A549 (cell line): ENCODE measurements at regions not wholly inside any gene's neighbourhood (a gene's known extent, or its start where the extent isn't known, plus 50 kb on each side); places are given as distances from the start of the nearest gene placed in this dataset.

Experiments used
- ATAC-seq, 2 experiments: fragments of 200-7000 bp in 1 of 2; fragments of >200 bp in 1 of 2; cut with Nextera tagmentation in 1 of 2; cut with Tn5 transposase in 1 of 2; 3 replicates each; pipeline versions ENCODE4 v1.8.0 to v1.9.1; 2018 to 2020; ENCODE audit warnings: mild to moderate bottlenecking in 1 of 2, moderate library complexity in 1 of 2
- CTCF ChIA-PET: fragments of 300-600 bp; sonication (Branson Sonifier 250); formaldehyde crosslinking; extraction: SDS; loops from one replicate; lab custom pipeline; 2021; ENCODE audit warnings: antibody characterized with exemption, inconsistent platforms; lab: Yijun Ruan, JAX
- POLR2A ChIA-PET: fragments of 350-600 bp; formaldehyde crosslinking; extraction: SDS; loops from one replicate; lab custom pipeline; 2021; ENCODE audit warnings: antibody characterized with exemption, inconsistent platforms; lab: Yijun Ruan, JAX
- DNase-seq, 2 experiments: peaks; one replicate each; pipeline versions ENCODE4 v3.0.0 to v3.0.0-alpha.2; 2011 to 2016; ENCODE audit warnings: low read depth in 1 of 2, low spot score in 1 of 2
- FAIRE-seq: peaks from 2 replicates; lab custom pipeline; 2011; peaks lifted over from hg19 to GRCh38; lab: Jason Lieb, UNC
- H3K27ac ChIP-seq, 2 experiments: fragments of >200 bp; sonication (Bioruptor Twin); formaldehyde crosslinking; 3 replicates each; pipeline ENCODE4 v1.5.1; 2016 to 2017
- H3K4me1 ChIP-seq: fragments of >200 bp; sonication (Bioruptor Twin); formaldehyde crosslinking; 3 replicates; pipeline ENCODE4 v1.6.1; 2016
- H3K4me2 ChIP-seq: fragments of >200 bp; sonication (Bioruptor Twin); formaldehyde crosslinking; 3 replicates; pipeline ENCODE4 v1.6.1; 2016
- H3K4me3 ChIP-seq: fragments of >200 bp; sonication (Bioruptor Twin); formaldehyde crosslinking; 3 replicates; pipeline ENCODE4 v1.5.1; 2016
- H3K9me3 ChIP-seq: fragments of >200 bp; sonication (Bioruptor Twin); formaldehyde crosslinking; 3 replicates; pipeline ENCODE4 v1.6.1; 2016
- BCL3 ChIP-seq: fragments of >200 bp; sonication (Bioruptor Twin); formaldehyde crosslinking; IDR thresholded peaks from 3 replicates; pipeline ENCODE4 v1.6.1; 2016
- CBX2 ChIP-seq: fragments of 200-600 bp; sonication (generic); IDR thresholded peaks from 2 replicates; pipeline ENCODE4 v1.6.1; 2016; ENCODE audit warnings: low read depth, mild to moderate bottlenecking, borderline replicate concordance
- CHD2 ChIP-seq: fragments of 150-350 bp; IDR thresholded peaks from 2 replicates; pipeline ENCODE4 v1.6.1; 2014; ENCODE audit warnings: low read length; ENCODE audit not compliant: partially characterized antibody
- EHF ChIP-seq: fragments of 250-450 bp; sonication (Bioruptor Pico); IDR thresholded peaks from 2 replicates; pipeline ENCODE4 v1.5.0; 2020; ENCODE audit warnings: mild to moderate bottlenecking
- EP300 ChIP-seq, 2 experiments: fragments of >200 bp; sonication (Bioruptor Twin); formaldehyde crosslinking; IDR thresholded peaks; 2 replicates in 1 of 2; 3 replicates in 1 of 2; pipeline ENCODE4 v1.6.1; 2016 to 2017
- ESRRA ChIP-seq: fragments of 150-350 bp; IDR thresholded peaks from 2 replicates; pipeline ENCODE4 v1.6.1; 2014; ENCODE audit warnings: mild to moderate bottlenecking, low read length, borderline replicate concordance
- FOSL2 ChIP-seq, 2 experiments: fragments of 450-650 bp in 1 of 2; fragments of >200 bp in 1 of 2; sonication (Bioruptor Twin) in 1 of 2; formaldehyde crosslinking; IDR thresholded peaks; 2 replicates each; pipeline versions ENCODE4 v1.5.0 to v1.6.1; 2016 to 2020; ENCODE audit warnings: mild to moderate bottlenecking in 1 of 2, moderate library complexity in 1 of 2
- GATA3 ChIP-seq: IDR thresholded peaks from 2 replicates; pipeline ENCODE4 v1.6.1; 2012; ENCODE audit warnings: borderline replicate concordance
- HEYL ChIP-seq: fragments of 250-450 bp; sonication (Bioruptor Pico); IDR thresholded peaks from 2 replicates; pipeline ENCODE4 v1.8.0; 2021; ENCODE audit warnings: mild to moderate bottlenecking, moderate library complexity
- HOXA7 ChIP-seq: fragments of 250-450 bp; sonication (Bioruptor Pico); IDR thresholded peaks from 2 replicates; pipeline ENCODE4 v1.5.0; 2020; ENCODE audit warnings: mild to moderate bottlenecking, moderate library complexity
- JUN ChIP-seq, 2 experiments: fragments of >200 bp; sonication (Bioruptor Twin); formaldehyde crosslinking; IDR thresholded peaks; 2 replicates in 1 of 2; 3 replicates in 1 of 2; pipeline ENCODE4 v1.6.1; 2016 to 2017
- KDM1A ChIP-seq: fragments of 200-600 bp; sonication (generic); IDR thresholded peaks from 2 replicates; pipeline ENCODE4 v1.6.1; 2016; ENCODE audit warnings: low read depth, mild to moderate bottlenecking
- KDM5A ChIP-seq: fragments of 200-600 bp; sonication (generic); IDR thresholded peaks from 2 replicates; pipeline ENCODE4 v1.6.1; 2016; ENCODE audit warnings: antibody characterized with exemption, mild to moderate bottlenecking
- MAFK ChIP-seq: fragments of 450-650 bp; IDR thresholded peaks from 2 replicates; pipeline ENCODE4 v1.6.1; 2014; ENCODE audit not compliant: partially characterized antibody
- MAX ChIP-seq: IDR thresholded peaks from 2 replicates; pipeline ENCODE4 v1.6.1; 2012
- MYC ChIP-seq: IDR thresholded peaks from 2 replicates; pipeline ENCODE4 v1.6.1; 2012; ENCODE audit warnings: mild to moderate bottlenecking, inconsistent platforms, low read length, improper control_type of control experiment, borderline replicate concordance
- NR3C1 ChIP-seq: fragments of >200 bp; sonication (Bioruptor Twin); formaldehyde crosslinking; IDR thresholded peaks from 3 replicates; pipeline ENCODE4 v1.6.1; 2017
- PHF8 ChIP-seq: fragments of 200-600 bp; sonication (generic); IDR thresholded peaks from 2 replicates; pipeline ENCODE4 v1.6.1; 2016; ENCODE audit warnings: low read depth, mild to moderate bottlenecking, antibody characterized with exemption, moderate library complexity, borderline replicate concordance
- POLR2A ChIP-seq: IDR thresholded peaks from 2 replicates; pipeline ENCODE4 v1.6.1; 2012; ENCODE audit warnings: mild to moderate bottlenecking, low read length
- POLR2AphosphoS2 ChIP-seq: conservative IDR thresholded peaks from 2 replicates; pipeline ENCODE4 v1.6.1; 2012; ENCODE audit warnings: low read length, improper control_type of control experiment, inconsistent platforms
- RARB ChIP-seq: fragments of 250-450 bp; sonication (Bioruptor Pico); IDR thresholded peaks from 2 replicates; pipeline ENCODE4 v1.8.0; 2021; ENCODE audit warnings: mild to moderate bottlenecking, moderate library complexity
- REST ChIP-seq: fragments of 200-600 bp; sonication (generic); IDR thresholded peaks from 2 replicates; pipeline ENCODE4 v1.6.1; 2016; ENCODE audit warnings: antibody characterized with exemption, mild to moderate bottlenecking, moderate library complexity
- SREBF2 ChIP-seq: fragments of 450-650 bp; IDR thresholded peaks from 2 replicates; pipeline ENCODE4 v1.6.1; 2014; ENCODE audit warnings: mild to moderate bottlenecking, moderate library complexity
- TFCP2L1 ChIP-seq: fragments of 250-450 bp; sonication (Bioruptor Pico); IDR thresholded peaks from 2 replicates; pipeline ENCODE4 v1.5.0; 2021; ENCODE audit warnings: mild to moderate bottlenecking
- TP53 ChIP-seq: fragments of 250-450 bp; sonication (Bioruptor Pico); IDR thresholded peaks from 2 replicates; pipeline ENCODE4 v1.5.0; 2021; ENCODE audit warnings: mild to moderate bottlenecking, moderate library complexity
- ZFP36 ChIP-seq: fragments of 450-650 bp; IDR thresholded peaks from 2 replicates; pipeline ENCODE4 v1.6.1; 2014; ENCODE audit warnings: borderline replicate concordance; ENCODE audit not compliant: partially characterized antibody
- ZNF302 ChIP-seq: fragments of 250-450 bp; sonication (Bioruptor Pico); IDR thresholded peaks from 2 replicates; pipeline ENCODE4 v1.9.0; 2021; ENCODE audit warnings: inconsistent platforms, mild to moderate bottlenecking, moderate library complexity
- WGBS: methylation state at CpG from one replicate; pipeline ENCODE4 v1.1.6; 2017; ENCODE audit errors: missing lambda C conversion rate; 5-methylcytosine and 5-hydroxymethylcytosine counted together

- H3K9me3 ChIP-seq = no peaks in the 10 kb centered on the region
- H3K4me1 ChIP-seq = no peaks in the 10 kb centered on the region
- ATAC-seq = no peak
- TF ChIP-seq GATA3 (no peak), EHF (CRISPR knock-in tag) (no peak), TFCP2L1 (CRISPR knock-in tag) (no peak), BCL3 (no peak), CBX2 (no peak), EP300 (IDR thresholded peaks at IDR 0.05) (no peak), JUN (IDR thresholded peaks at IDR 0.05) (no peak), MAX (no peak), HEYL (CRISPR knock-in tag) (no peak), RARB (no peak), CHD2 (no peak), ZFP36 (no peak), KDM5A (no peak), PHF8 (no peak), NR3C1 (no peak), ZNF302 (CRISPR knock-in tag) (no peak)
- TF ChIP-seq, all 56 proteins: peak for 0
- no peak overlapping the region for H3K4me2 ChIP-seq
- no peak overlapping the region for H3K4me3 ChIP-seq
- H3K27ac ChIP-seq = no peak overlapping the region
- POLR2A ChIA-PET = no interaction called here
- CTCF ChIA-PET = no interaction called here
- DNase-seq (no peak), FAIRE-seq (no peak)
- 45% methylated on average over 3 of the region's 3 CpGs for WGBS
Observed at GRCh38 chr4:123812066-123812390, 415.4 kb downstream of the SPRY1 start.

- H3K4me1 ChIP-seq = no peaks in the 10 kb centered on the region
- FAIRE-seq = no peak
- ChIA-PET POLR2A (no interaction called here), CTCF (no interaction called here)
- H3K4me2 ChIP-seq = no peak overlapping the region
- WGBS = 56% methylated on average over 2 of the region's 2 CpGs
- no peak overlapping the region for H3K4me3 ChIP-seq
- TF ChIP-seq ESRRA = no peak
- H3K9me3 ChIP-seq = no peaks in the 10 kb centered on the region
- no peak overlapping the region for H3K27ac ChIP-seq
- no peak for DNase-seq
- ATAC-seq = no peak
Observed at GRCh38 chr4:123813901-123814300, 417.3 kb downstream of the SPRY1 start.

- Histone ChIP-seq H3K27ac (no peak overlapping the region), H3K9me3 (no peaks in the 10 kb centered on the region), H3K4me1 (no peaks in the 10 kb centered on the region), H3K4me3 (no peak overlapping the region), H3K4me2 (no peak overlapping the region)
- POLR2A ChIA-PET = no interaction called here
- ATAC-seq (no peak), FAIRE-seq (no peak), DNase-seq (no peak)
- WGBS = 69% methylated on average over 2 of the region's 2 CpGs
- CTCF ChIA-PET = interaction anchor here (1.5 kb wide), 1 partner anchor 44 kb away, joined by 3 read pairs; no protein-coding TSS in a partner anchor
- TF ChIP-seq MAFK = peak; percentile 49
- TF ChIP-seq MYC = no peak
Observed at GRCh38 chr4:123816462-123816861, 419.9 kb downstream of the SPRY1 start.

- Histone ChIP-seq H3K27ac (no peak overlapping the region), H3K4me3 (no peak overlapping the region), H3K9me3 (no peaks in the 10 kb centered on the region), H3K4me2 (no peak overlapping the region), H3K4me1 (no peaks in the 10 kb centered on the region)
- FAIRE-seq (no peak), DNase-seq (no peak), ATAC-seq (no peak)
- ChIA-PET CTCF (interaction anchor here (1.5 kb wide), 1 partner anchor 44 kb away, joined by 3 read pairs; no protein-coding TSS in a partner anchor), POLR2A (no interaction called here)
- 55% methylated on average over 7 of the region's 7 CpGs for WGBS
- TF ChIP-seq TP53 (CRISPR knock-in tag) (no peak), KDM1A (no peak), POLR2A (no peak), PHF8 (no peak), MYC (no peak), HOXA7 (CRISPR knock-in tag) (no peak), SREBF2 (no peak), EHF (CRISPR knock-in tag) (no peak), FOSL2 (IDR thresholded peaks at IDR 0.05) (no peak), FOSL2 (CRISPR knock-in tag; IDR thresholded peaks at IDR 0.05) (no peak), REST (no peak), NR3C1 (no peak), POLR2AphosphoS2 (no peak), RARB (no peak)
Observed at GRCh38 chr4:123817025-123817688, 420.6 kb downstream of the SPRY1 start.
